Chondrocyte (in vitro differentiated cells): ENCODE measurements at regions not wholly inside any gene's neighbourhood (a gene's known extent, or its start where the extent isn't known, plus 50 kb on each side); places are given as distances from the start of the nearest gene placed in this dataset.

Experiments
- DNase-seq: peaks from one replicate; pipeline ENCODE4 v3.0.0; 2021; ENCODE audit warnings: mixed read lengths, low spot score
- H3K27ac Mint-ChIP-seq: one replicate; pipeline ENCODE4 v1.8.0; 2021; ENCODE audit warnings: mild to moderate bottlenecking, moderate library complexity, mixed read lengths; ENCODE audit not compliant: unreplicated experiment
- H3K27me3 Mint-ChIP-seq: 2 replicates; pipeline ENCODE4 v1.8.0; 2021; ENCODE audit warnings: low read depth, mixed read lengths
- H3K36me3 Mint-ChIP-seq: 2 replicates; pipeline ENCODE4 v1.8.0; 2021; ENCODE audit warnings: low read depth, mixed read lengths
- H3K4me1 Mint-ChIP-seq: 2 replicates; pipeline ENCODE4 v1.8.0; 2021; ENCODE audit warnings: low read depth, mild to moderate bottlenecking, mixed read lengths
- H3K4me3 Mint-ChIP-seq: one replicate; pipeline ENCODE4 v1.8.0; 2021; ENCODE audit warnings: mild to moderate bottlenecking, moderate library complexity, mixed read lengths; ENCODE audit not compliant: unreplicated experiment
- H3K9me3 Mint-ChIP-seq: 2 replicates; pipeline ENCODE4 v1.8.0; 2021; ENCODE audit warnings: low read depth, mixed read lengths
- TF ChIP-seq, protein P1 (sequence below): fragments of 200-600 bp; sonication (generic); IDR thresholded peaks from 2 replicates; pipeline ENCODE4 v1.5.0; 2021; ENCODE audit warnings: antibody characterized with exemption, mild to moderate bottlenecking, moderate library complexity

DNA sequence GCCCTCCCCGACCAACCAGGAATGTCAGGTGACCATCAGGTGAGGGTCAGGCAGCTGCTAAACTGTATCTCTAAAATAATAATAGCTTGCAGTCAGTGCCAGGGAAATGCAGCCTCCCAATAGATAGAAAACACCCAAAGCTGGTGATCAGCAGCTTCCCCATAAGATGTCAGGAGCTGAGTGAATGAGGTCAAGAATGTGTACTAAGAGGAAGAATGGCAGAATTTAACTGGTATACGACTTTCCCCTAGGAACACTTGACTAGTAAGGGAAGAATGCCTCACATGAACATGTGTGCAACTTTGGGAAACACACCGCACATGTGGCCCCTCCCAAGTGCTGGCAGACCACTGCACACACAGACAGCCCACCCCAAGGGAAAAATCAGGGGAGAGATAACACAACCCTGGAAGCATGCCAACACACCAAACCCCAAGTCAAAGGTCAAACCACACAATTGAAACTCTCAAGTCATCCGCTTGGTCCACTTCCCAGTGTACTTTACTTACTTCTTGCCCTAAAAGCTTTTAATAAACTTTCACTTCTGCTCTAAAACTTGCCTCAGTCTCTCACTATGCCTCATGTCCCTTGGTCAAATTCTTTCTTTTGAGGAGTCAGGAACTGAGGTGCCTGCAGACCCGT, 806.5 kb downstream of the OTOL1 start:
- TF ChIP-seq, protein P1, sequence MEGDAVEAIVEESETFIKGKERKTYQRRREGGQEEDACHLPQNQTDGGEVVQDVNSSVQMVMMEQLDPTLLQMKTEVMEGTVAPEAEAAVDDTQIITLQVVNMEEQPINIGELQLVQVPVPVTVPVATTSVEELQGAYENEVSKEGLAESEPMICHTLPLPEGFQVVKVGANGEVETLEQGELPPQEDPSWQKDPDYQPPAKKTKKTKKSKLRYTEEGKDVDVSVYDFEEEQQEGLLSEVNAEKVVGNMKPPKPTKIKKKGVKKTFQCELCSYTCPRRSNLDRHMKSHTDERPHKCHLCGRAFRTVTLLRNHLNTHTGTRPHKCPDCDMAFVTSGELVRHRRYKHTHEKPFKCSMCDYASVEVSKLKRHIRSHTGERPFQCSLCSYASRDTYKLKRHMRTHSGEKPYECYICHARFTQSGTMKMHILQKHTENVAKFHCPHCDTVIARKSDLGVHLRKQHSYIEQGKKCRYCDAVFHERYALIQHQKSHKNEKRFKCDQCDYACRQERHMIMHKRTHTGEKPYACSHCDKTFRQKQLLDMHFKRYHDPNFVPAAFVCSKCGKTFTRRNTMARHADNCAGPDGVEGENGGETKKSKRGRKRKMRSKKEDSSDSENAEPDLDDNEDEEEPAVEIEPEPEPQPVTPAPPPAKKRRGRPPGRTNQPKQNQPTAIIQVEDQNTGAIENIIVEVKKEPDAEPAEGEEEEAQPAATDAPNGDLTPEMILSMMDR: no peak
- no peak overlapping the region for H3K27ac Mint-ChIP-seq
- no peak for DNase-seq
- H3K4me3 Mint-ChIP-seq: no peak overlapping the region
- no peaks in the 10 kb centered on the region for H3K27me3 Mint-ChIP-seq
- peaks cover 2% of the 10 kb centered on the region for H3K4me1 Mint-ChIP-seq
- H3K9me3 Mint-ChIP-seq: no peaks in the 10 kb centered on the region
- H3K36me3 Mint-ChIP-seq: no peaks in the 10 kb centered on the region

DNA sequence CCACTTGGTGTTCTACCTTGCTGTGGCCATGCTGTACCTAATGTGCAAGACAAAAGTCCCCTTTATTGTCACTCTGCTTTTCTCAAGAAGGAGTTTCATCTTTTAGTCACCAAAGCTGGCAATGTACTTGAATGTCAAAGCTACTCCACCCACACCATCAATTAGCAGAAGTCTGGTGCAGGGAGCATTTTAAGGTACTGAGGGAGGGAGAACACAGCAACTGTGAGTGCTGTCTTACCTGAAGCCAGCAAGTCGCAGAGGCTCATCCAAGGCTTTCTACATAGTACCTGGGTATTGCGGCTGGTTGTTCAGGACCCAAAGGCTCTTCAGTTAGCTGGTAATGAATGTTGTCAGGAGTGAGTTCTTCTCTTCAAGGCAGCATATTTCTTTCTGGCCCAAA, 820.4 kb downstream of the OTOL1 start:
- H3K27ac Mint-ChIP-seq: no peak overlapping the region
- peaks cover 3% of the 10 kb centered on the region for H3K36me3 Mint-ChIP-seq

DNA sequence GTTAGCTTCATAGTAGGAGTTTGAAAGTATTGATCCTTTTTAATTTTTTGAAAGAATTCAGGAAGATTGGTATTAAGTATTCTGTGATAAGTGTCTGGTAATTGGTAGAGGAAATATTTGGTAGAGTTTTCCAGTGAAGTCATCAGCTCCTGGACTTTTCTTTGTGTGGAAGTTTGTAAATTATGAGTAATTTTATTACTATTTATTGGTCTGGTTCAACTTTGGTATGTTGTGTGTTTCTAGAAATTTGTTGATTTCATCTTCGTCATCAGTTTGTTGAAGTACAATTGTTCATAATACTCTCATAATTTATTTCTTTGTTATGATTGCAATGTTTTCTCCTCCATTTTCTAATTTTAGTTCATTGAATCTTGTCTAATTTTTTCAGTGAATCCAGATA, 832.0 kb downstream of the OTOL1 start:
- H3K36me3 Mint-ChIP-seq: no peaks in the 10 kb centered on the region
- no peak overlapping the region for H3K27ac Mint-ChIP-seq
- H3K27me3 Mint-ChIP-seq: no peaks in the 10 kb centered on the region
- peaks cover 4% of the 10 kb centered on the region for H3K4me1 Mint-ChIP-seq
- DNase-seq: no peak
- no peaks in the 10 kb centered on the region for H3K9me3 Mint-ChIP-seq
- no peak overlapping the region for H3K4me3 Mint-ChIP-seq
- TF ChIP-seq, protein P1: no peak

More for the DNA sequence above, 820.4 kb downstream of the OTOL1 start:
- TF ChIP-seq, protein P1: no peak
- Mint-ChIP-seq H3K9me3 (peaks cover 23% of the 10 kb centered on the region), H3K4me1 (no peaks in the 10 kb centered on the region), H3K4me3 (no peak overlapping the region), H3K27me3 (no peaks in the 10 kb centered on the region)
- DNase-seq: no peak

GRCh38 chr3:162329514-162329913, 832.9 kb downstream of the OTOL1 start:
- H3K9me3 Mint-ChIP-seq: peaks cover 7% of the 10 kb centered on the region
- peaks cover 4% of the 10 kb centered on the region for H3K4me1 Mint-ChIP-seq
- no peak overlapping the region for H3K4me3 Mint-ChIP-seq
- no peaks in the 10 kb centered on the region for H3K27me3 Mint-ChIP-seq
- no peak overlapping the region for H3K27ac Mint-ChIP-seq
- no peaks in the 10 kb centered on the region for H3K36me3 Mint-ChIP-seq
- DNase-seq: no peak
- TF ChIP-seq, protein P1: no peak

DNA sequence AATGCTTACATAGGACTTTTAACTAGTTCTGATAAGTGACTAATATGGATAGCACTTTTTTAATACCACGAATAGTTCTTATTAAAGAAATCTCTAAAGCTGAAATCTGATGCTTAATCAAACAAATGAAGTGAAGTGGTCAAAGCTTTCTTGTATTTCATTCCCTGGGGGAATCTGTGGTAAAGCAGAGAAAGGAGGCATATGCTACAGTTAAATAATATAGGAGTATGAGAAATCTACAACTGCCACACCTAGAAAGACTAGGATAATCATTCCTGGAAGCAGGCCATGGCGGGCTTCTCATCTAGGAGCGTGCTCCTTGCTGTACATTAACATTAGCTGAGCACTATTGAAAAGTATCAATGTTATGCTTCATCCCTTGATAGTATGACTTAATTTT, 835.7 kb downstream of the OTOL1 start:
- H3K27ac Mint-ChIP-seq: no peak overlapping the region
- H3K9me3 Mint-ChIP-seq: peaks cover 7% of the 10 kb centered on the region
- H3K27me3 Mint-ChIP-seq: no peaks in the 10 kb centered on the region
- TF ChIP-seq, protein P1: no peak
- H3K4me3 Mint-ChIP-seq: no peak overlapping the region
- no peaks in the 10 kb centered on the region for H3K36me3 Mint-ChIP-seq
- H3K4me1 Mint-ChIP-seq: peaks cover 5% of the 10 kb centered on the region
- DNase-seq: no peak
